Kidney glomerular epithelial cell (primary cell): ENCODE measurements at regions not wholly inside any gene's neighbourhood (a gene's known extent, or its start where the extent isn't known, plus 50 kb on each side); places are given as distances from the start of the nearest gene placed in this dataset.
"Not testable (repeated sequence)": the region's sequence is repeated elsewhere in the genome, so short reads cannot be mapped to it uniquely, and the experiment has no call there.

Source experiments
- DNase-seq: peaks from one replicate; lab custom pipeline; 2025; lab: John Stamatoyannopoulos, UW

DNA sequence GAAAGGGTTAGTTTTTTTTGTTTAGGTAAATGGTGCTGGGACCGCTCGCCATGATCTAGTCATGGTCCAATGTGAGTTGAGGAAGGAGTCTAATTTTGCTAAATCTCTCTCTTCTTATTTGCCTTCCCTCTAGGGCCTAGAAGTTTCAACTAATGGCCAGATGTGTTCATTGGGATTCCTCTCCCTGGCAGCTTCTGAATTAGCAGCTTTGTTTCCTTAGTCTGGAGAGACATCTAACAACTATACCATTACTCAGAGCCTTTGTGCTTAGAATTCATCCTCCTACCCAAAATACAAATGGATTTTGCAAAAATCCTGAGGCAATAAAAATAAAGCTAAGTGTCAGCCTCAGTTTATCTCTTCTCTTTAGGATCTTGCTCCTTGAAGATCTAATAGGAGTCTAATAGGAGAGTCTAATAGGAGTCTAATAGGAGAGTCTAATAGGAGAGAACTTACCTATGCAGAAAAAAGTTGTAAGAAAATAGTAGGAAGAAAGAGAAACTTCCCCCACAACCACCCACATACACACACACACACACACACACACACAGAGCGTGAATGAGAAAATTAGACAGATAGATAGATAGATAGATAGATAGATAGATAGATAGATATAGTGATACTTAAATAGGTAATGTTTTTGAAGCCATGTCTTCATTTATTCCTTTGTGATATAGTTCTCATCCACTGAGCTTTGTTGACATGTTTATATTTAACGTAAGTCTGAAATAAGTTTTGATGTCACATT lies 980.5 kb upstream of the CNTN5 start:
- DNase-seq = no peak

DNA sequence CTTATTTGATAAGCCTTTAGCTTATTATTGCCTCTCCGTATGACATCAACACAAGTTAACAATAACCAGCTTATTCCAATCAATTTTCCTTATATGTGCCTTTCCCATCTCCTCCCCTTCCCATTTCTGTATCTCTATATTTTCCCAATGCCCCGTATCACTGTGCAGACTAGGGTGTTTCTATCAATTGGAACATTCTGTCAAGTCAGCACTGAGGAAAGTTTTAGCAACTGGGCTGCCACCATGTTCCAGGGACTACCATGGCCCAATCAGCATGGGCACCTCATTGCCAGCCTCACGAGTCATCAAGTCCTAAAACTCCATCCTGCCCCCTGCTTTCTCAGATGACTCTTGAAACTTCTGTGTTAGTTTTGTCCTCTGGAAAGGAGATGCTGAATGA lies 973.1 kb upstream of the CNTN5 start:
- no peak for DNase-seq

DNA sequence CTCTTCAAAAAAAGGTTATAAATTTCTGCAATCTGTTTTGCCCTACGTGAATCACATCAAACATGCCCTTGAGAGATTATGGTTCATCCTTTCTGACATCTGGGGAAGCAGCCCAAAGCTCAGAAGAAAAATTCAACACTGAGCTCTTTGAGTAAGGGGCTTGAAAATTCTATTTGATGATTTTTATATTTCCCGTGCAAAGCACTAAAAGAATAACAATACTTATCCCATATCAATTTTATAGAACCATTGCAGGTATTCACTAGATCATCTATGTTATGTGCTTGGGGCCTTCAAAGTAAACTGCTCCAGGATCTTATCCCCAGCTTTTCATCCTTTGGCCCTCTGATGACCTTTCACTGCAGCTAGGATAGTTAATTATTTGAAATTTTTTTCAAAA lies 966.9 kb upstream of the CNTN5 start:
- DNase-seq = no peak

DNA sequence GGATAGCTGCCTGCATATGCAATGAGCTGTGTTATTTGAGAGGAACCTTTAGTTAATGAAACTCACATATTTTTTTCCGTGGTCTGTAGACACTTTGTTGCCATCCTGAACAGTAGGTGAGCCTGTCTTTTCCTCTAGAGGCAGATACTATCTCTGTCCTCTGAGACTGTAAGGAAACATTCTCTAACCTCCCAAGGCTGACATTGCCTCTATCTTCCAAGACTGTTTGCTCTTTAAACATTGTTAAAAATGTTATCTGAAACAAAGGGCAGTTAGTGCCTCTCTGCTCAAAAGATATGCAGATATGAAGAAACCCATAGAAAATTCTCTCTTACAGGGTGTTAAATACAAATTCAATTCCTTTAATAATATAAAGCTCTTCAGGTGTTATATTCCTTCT lies 963.8 kb upstream of the CNTN5 start:
- DNase-seq = no peak

GRCh38 chr11:98059488-98059887 lies 961.3 kb upstream of the CNTN5 start:
- no peak for DNase-seq

GRCh38 chr11:98060759-98061158 lies 960.0 kb upstream of the CNTN5 start:
- no peak for DNase-seq

GRCh38 chr11:98061858-98062257 lies 958.9 kb upstream of the CNTN5 start:
- no peak for DNase-seq

GRCh38 chr11:98062714-98063113 lies 958.0 kb upstream of the CNTN5 start:
- DNase-seq = no peak

DNA sequence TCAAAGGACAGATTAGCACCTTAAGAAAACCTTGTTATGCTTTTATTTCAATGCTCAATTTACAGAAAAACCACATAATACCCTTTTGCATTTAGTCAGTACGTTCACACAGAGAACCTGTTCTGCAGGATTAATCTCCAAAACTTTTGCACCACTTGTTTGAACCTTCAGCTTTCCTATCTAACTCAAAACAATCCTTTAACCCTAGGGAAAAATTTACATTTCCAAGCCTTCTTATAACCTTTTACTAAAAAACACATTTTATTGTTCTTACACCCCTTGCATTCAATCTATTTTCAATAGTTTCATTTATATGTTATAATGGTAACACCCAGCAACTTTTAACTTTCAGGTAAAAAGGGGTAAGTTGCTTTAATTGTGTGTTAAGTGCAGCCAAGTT lies 952.5 kb upstream of the CNTN5 start:
- DNase-seq = no peak

GRCh38 chr11:98069147-98069546 lies 951.6 kb upstream of the CNTN5 start:
- DNase-seq = not testable (repeated sequence)

DNA sequence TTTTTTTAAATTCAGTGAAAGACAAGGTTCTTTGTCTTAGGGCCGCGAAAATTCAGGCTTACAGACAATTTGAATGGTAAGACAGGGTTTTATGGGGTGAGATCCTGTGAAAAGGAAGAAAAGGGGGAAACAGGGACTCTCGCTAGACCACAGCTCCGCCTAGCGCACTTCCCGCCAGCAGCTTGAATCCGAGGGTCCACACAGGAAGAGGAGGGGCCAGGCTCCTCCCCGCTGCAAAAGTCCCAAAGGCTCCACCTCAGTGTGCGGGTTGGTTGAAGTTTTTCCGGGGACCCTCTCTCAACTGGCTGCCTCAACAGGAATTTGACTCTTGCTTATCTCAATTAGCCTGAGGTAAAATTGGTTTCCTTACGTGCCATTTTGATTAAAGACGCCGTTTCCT lies 950.9 kb upstream of the CNTN5 start:
- no peak for DNase-seq

- DNase-seq = no peak
Observed at GRCh38 chr11:98090861-98091505, 929.8 kb upstream of the CNTN5 start.

DNA sequence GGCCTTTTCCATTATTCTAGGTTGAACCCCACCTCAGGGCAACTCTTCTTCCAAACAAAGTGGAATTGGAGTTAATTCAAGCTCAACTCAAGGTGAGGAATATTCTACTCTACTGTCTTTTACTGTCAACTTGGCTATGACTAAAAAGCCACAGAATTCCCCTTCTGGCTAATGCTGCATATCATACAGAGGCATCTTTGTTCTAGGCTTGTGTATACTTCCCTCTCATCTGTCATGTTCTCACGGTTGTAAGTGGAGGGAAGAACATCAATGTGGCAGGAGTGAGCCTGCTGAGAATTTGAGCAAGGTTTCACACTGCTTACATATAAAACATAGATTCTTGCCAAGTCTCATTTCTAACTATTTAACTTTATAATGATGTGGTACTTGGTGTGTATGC lies 921.4 kb upstream of the CNTN5 start:
- DNase-seq = no peak

GRCh38 chr11:98100689-98101088 lies 920.1 kb upstream of the CNTN5 start:
- no peak for DNase-seq

- DNase-seq = no peak
Observed at GRCh38 chr11:98101329-98101728, 919.4 kb upstream of the CNTN5 start.

DNA sequence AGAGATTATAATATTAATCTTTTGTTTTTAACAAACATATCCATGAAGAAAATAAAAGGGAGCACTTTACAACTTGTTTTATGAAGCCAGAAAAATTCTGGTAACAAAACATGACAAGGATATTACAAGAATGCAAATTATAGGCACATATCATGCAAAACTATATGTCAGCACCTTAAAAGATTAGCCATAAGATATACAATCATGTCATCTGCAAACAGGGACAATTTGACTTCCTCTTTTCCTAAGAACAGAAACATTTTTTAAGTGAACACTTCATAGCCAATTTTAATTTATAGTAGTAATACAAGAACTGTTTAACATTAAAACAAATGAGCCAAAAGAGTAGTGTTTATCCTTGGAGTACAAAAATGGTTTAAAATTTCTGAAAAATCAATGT lies 916.5 kb upstream of the CNTN5 start:
- no peak for DNase-seq

DNA sequence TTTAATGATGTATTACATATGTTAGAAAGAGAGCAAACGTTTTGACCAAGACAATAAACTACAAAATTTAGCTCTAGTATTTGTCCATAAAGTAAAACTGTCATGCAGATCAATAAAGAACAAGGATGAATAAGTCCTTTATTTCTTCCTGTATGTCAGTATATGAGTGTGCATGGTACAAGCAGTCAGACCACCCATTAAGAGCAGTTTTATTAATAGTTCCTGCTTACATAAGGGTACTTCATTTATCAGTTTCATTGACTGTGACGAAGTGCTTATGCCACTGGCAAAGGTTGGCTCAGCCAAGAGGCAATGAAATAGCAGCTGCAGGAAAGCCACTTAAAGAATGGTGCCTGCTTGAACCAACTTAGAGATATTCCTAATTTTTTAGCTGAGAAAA lies 913.0 kb upstream of the CNTN5 start:
- no peak for DNase-seq

DNA sequence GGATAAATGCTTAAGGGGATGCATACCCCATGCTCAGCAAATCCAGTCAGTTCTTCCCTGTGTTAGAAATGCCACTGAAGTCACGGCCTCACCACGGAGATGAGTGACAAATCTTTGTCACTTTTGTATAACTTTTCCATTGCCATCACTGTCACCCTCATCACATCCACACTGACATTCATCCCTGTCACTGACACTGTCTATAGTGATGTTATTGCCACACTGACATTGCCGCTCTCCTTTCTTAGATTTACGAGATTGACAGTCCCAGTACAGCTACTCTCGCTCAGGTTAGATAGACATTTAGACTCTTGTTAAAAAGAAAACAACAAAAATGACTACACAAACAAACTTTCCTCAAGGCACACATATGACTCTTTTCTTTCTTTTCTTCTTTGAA lies 910.7 kb upstream of the CNTN5 start:
- no peak for DNase-seq

- no peak for DNase-seq
Observed at GRCh38 chr11:98115873-98116272, 904.9 kb upstream of the CNTN5 start.

GRCh38 chr11:98130117-98130625 lies 890.6 kb upstream of the CNTN5 start:
- no peak for DNase-seq

GRCh38 chr11:98136357-98136756 lies 884.4 kb upstream of the CNTN5 start:
- no peak for DNase-seq

DNA sequence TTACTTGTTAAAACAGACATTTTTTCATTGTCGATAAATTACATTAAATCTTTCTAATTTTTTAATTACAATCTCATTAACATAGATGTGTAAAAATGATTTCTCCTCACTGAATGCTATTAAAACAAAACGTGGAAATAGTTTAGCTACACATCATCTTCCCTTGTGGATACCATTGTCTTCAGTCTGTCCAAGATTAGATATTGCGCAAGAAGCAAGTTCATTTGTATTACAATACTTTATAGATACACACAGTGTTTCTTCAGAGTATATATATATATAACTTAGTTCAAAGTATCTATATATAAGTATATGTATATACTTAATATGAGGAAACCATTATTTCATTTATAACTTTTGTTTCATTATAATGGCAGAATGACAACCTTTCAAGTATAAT lies 883.3 kb upstream of the CNTN5 start:
- no peak for DNase-seq

GRCh38 chr11:98143661-98144060 lies 877.1 kb upstream of the CNTN5 start:
- DNase-seq = no peak

DNA sequence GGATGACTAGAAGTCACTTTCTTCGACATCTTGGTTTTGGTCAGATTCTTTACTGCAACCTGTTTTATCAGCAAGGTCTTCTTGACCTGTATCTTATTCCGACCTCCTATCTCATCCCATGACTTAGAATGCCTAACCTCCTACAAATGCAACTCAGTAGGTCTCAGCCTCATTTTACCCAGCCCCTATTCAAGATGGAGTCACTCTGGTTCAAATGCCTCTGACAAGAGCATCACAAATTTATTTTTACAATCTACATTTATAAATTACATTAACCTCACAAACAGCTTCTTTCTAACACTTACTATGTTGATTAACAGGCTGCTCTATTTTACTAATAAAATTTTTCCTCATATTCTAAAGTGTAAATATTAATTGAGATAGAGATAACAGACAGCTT lies 867.0 kb upstream of the CNTN5 start:
- DNase-seq = no peak
